HEK293 (cell line): ENCODE measurements at regions not wholly inside any gene's neighbourhood (a gene's known extent, or its start where the extent isn't known, plus 50 kb on each side); places are given as distances from the start of the nearest gene placed in this dataset.

Source experiments
- CTCF ChIA-PET: fragments of 350-600 bp; formaldehyde crosslinking; extraction: SDS; loops from one replicate; lab custom pipeline; 2021; ENCODE audit warnings: antibody characterized with exemption; lab: Yijun Ruan, JAX
- POLR2A ChIA-PET: fragments of 300-600 bp; formaldehyde crosslinking; extraction: SDS; loops from one replicate; lab custom pipeline; 2020; ENCODE audit warnings: antibody characterized with exemption, inconsistent platforms; lab: Yijun Ruan, JAX
- H3K27ac ChIP-seq: fragments of 200-500 bp; sonication (Bioruptor generic); 2 replicates; pipeline ENCODE4 v1.5.1; 2014; ENCODE audit warnings: low read depth, low read length, control low read depth, inconsistent platforms; ENCODE audit errors: extremely low read depth
- H3K36me3 ChIP-seq, 2 experiments: fragments of 200-500 bp in 1 of 2; sonication (Bioruptor generic) in 1 of 2; 1 replicate in 1 of 2; 2 replicates in 1 of 2; pipeline ENCODE4 v1.5.1; 2014 to 2017; ENCODE audit warnings: inconsistent platforms in 2 of 2, low read length in 2 of 2; ENCODE audit not compliant: control insufficient read depth in 2 of 2, insufficient read depth in 1 of 2
- H3K4me1 ChIP-seq: fragments of 200-500 bp; sonication (Bioruptor generic); 2 replicates; pipeline ENCODE4 v1.5.1; 2014; ENCODE audit warnings: mild to moderate bottlenecking, low read length, inconsistent platforms; ENCODE audit not compliant: control insufficient read depth, insufficient read depth
- H3K4me3 ChIP-seq: 2 replicates; pipeline ENCODE4 v1.5.1; 2011; ENCODE audit warnings: low read depth, mild to moderate bottlenecking, control low read depth, low read length, moderate library complexity
- H3K9me3 ChIP-seq: fragments of 200-500 bp; sonication (Bioruptor generic); 2 replicates; pipeline ENCODE4 v1.5.1; 2014; ENCODE audit warnings: low read depth, low read length, inconsistent platforms; ENCODE audit not compliant: control insufficient read depth, insufficient read depth
- HOXC10 ChIP-seq: sonication (generic); formaldehyde crosslinking; IDR thresholded peaks from 2 replicates; pipeline ENCODE4 v1.8.1; 2023; ENCODE audit warnings: mild to moderate bottlenecking, missing genetic modification reagents
- YY1 ChIP-seq: fragments of 450-650 bp; formaldehyde crosslinking; IDR thresholded peaks from 2 replicates; pipeline ENCODE4 v1.5.1; 2018; ENCODE audit warnings: missing biosample characterization, missing genetic modification characterization
- ZEB2 ChIP-seq: fragments of 450-650 bp; formaldehyde crosslinking; IDR thresholded peaks from 2 replicates; pipeline ENCODE4 v1.5.1; 2016; ENCODE audit warnings: missing biosample characterization, missing genetic modification characterization
- ZFHX2 ChIP-seq: fragments of 450-650 bp; formaldehyde crosslinking; conservative IDR thresholded peaks from 2 replicates; pipeline ENCODE4 v1.5.1; 2016; ENCODE audit warnings: missing biosample characterization, missing genetic modification characterization
- ZNF155 ChIP-seq: fragments of 450-650 bp; formaldehyde crosslinking; IDR thresholded peaks from 2 replicates; pipeline ENCODE4 v1.5.1; 2016; ENCODE audit warnings: missing biosample characterization, missing genetic modification characterization
- ZNF221 ChIP-seq: fragments of 450-650 bp; formaldehyde crosslinking; IDR thresholded peaks from 2 replicates; pipeline ENCODE4 v1.5.1; 2017; ENCODE audit warnings: missing biosample characterization, missing genetic modification characterization, borderline replicate concordance
- ZNF223 ChIP-seq: fragments of 450-650 bp; formaldehyde crosslinking; IDR thresholded peaks from 2 replicates; pipeline ENCODE4 v1.5.1; 2016; ENCODE audit warnings: missing biosample characterization, missing genetic modification characterization
- ZNF404 ChIP-seq: fragments of 450-650 bp; formaldehyde crosslinking; IDR thresholded peaks from 2 replicates; pipeline ENCODE4 v1.5.1; 2017; ENCODE audit warnings: missing biosample characterization, missing genetic modification characterization
- ZNF423 ChIP-seq: fragments of 450-650 bp; formaldehyde crosslinking; IDR thresholded peaks from 2 replicates; pipeline ENCODE4 v1.5.1; 2016; ENCODE audit warnings: missing biosample characterization, missing genetic modification characterization
- ZNF426 ChIP-seq: fragments of 450-650 bp; formaldehyde crosslinking; IDR thresholded peaks from 2 replicates; pipeline ENCODE4 v1.5.1; 2017; ENCODE audit warnings: missing biosample characterization, missing genetic modification characterization, mild to moderate bottlenecking, inconsistent platforms, moderate library complexity
- ZNF558 ChIP-seq: fragments of 450-650 bp; formaldehyde crosslinking; IDR thresholded peaks from 2 replicates; pipeline ENCODE4 v1.5.1; 2016; ENCODE audit warnings: missing biosample characterization, missing genetic modification characterization
- ZNF621 ChIP-seq: fragments of 450-650 bp; formaldehyde crosslinking; IDR thresholded peaks from 2 replicates; pipeline ENCODE4 v1.5.1; 2017; ENCODE audit warnings: missing biosample characterization, missing genetic modification characterization
- ZNF830 ChIP-seq: fragments of 450-650 bp; IDR thresholded peaks from 2 replicates; pipeline ENCODE4 v1.5.0; 2018; ENCODE audit warnings: missing biosample characterization, missing genetic modification characterization, low read depth, mild to moderate bottlenecking, moderate library complexity
- TF ChIP-seq, protein P1 (sequence below): fragments of 450-650 bp; formaldehyde crosslinking; IDR thresholded peaks from 2 replicates; pipeline ENCODE4 v1.5.1; 2016; ENCODE audit warnings: missing biosample characterization, missing genetic modification characterization
- TF ChIP-seq, protein P2 (sequence below): fragments of 450-650 bp; formaldehyde crosslinking; conservative IDR thresholded peaks from 2 replicates; pipeline ENCODE4 v1.5.1; 2016; ENCODE audit warnings: low read depth, missing biosample characterization, missing genetic modification characterization
- TF ChIP-seq, protein P3 (sequence below): fragments of 450-650 bp; formaldehyde crosslinking; conservative IDR thresholded peaks from 2 replicates; pipeline ENCODE4 v1.5.1; 2016; ENCODE audit warnings: low read depth, missing biosample characterization, missing genetic modification characterization
- TF ChIP-seq, protein P4 (sequence below): fragments of 450-650 bp; formaldehyde crosslinking; IDR thresholded peaks from 2 replicates; pipeline ENCODE4 v1.5.1; 2016; ENCODE audit warnings: missing biosample characterization, missing genetic modification characterization
- TF ChIP-seq, protein P5 (sequence below): IDR thresholded peaks from 2 replicates; pipeline ENCODE4 v1.6.1; 2011; ENCODE audit warnings: mild to moderate bottlenecking, low read depth, low read length, borderline replicate concordance

DNA sequence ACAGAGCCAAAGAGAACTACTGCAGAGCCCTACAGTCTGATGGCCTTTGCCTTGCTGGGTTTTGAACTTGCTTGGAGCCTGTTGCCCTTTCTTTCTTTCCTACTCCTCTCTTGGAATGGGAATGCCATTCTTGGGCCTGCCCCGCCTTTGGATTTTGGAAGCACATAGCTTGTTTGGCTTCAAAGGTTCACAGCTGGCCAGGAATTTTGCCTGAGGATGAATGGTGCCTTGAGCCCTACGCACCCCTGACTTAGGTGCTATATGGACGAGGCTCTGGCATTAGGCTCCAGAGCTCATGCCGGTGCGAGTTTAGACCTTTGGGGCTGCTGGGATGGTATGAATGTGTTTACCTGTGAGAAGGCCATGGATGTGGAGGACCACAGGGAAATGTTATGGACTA is 663.3 kb upstream of the HS6ST1 start (continued):
- TF ChIP-seq, protein P1, sequence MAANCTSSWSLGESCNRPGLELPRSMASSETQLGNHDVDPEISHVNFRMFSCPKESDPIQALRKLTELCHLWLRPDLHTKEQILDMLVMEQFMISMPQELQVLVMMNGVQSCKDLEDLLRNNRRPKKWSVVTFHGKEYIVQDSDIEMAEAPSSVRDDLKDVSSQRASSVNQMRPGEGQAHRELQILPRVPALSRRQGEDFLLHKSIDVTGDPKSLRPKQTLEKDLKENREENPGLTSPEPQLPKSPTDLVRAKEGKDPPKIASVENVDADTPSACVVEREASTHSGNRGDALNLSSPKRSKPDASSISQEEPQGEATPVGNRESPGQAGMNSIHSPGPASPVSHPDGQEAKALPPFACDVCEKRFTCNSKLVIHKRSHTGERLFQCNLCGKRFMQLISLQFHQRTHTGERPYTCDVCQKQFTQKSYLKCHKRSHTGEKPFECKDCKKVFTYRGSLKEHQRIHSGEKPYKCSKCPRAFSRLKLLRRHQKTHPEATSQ (tag by site-specific recombination): no peak
- TF ChIP-seq, protein P2, sequence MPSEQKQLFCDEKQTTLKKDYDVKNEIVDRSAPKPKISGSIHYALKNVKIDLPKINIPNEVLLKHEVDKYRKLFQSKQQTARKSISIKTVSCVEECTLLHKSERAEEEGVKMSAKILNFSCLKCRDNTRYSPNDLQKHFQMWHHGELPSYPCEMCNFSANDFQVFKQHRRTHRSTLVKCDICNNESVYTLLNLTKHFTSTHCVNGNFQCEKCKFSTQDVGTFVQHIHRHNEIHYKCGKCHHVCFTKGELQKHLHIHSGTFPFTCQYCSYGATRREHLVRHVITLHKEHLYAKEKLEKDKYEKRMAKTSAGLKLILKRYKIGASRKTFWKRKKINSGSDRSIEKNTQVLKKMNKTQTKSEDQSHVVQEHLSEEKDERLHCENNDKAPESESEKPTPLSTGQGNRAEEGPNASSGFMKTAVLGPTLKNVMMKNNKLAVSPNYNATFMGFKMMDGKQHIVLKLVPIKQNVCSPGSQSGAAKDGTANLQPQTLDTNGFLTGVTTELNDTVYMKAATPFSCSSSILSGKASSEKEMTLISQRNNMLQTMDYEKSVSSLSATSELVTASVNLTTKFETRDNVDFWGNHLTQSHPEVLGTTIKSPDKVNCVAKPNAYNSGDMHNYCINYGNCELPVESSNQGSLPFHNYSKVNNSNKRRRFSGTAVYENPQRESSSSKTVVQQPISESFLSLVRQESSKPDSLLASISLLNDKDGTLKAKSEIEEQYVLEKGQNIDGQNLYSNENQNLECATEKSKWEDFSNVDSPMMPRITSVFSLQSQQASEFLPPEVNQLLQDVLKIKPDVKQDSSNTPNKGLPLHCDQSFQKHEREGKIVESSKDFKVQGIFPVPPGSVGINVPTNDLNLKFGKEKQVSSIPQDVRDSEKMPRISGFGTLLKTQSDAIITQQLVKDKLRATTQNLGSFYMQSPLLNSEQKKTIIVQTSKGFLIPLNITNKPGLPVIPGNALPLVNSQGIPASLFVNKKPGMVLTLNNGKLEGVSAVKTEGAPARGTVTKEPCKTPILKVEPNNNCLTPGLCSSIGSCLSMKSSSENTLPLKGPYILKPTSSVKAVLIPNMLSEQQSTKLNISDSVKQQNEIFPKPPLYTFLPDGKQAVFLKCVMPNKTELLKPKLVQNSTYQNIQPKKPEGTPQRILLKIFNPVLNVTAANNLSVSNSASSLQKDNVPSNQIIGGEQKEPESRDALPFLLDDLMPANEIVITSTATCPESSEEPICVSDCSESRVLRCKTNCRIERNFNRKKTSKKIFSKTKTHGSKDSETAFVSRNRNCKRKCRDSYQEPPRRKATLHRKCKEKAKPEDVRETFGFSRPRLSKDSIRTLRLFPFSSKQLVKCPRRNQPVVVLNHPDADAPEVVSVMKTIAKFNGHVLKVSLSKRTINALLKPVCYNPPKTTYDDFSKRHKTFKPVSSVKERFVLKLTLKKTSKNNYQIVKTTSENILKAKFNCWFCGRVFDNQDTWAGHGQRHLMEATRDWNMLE (tag by site-specific recombination): no peak
- TF ChIP-seq ZNF426 (tag by site-specific recombination) (no peak), ZNF621 (tag by site-specific recombination) (no peak)

DNA sequence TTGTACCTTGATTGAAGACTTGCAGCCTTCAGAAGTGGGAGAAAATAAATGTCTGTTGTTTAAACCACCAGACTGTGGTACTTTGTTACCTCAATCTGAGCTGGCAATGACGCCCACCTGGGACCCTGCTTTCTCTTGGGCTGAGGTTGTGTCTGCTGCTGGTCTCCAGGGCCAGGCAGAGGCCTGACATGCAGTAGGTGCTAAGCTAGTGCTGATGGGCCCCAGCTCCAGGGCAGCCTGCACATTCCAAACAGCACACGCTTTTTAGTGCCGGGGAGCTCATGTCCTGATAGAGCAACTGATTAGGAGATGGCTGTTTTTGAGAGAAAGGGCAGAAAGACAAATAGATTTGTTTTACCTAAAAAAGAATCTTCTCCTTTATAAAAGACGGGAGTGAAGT is 664.0 kb upstream of the HS6ST1 start:
- Histone ChIP-seq H3K27ac (no peak overlapping the region), H3K9me3 (no peaks in the 10 kb centered on the region), H3K36me3 (no peaks in the 10 kb centered on the region), H3K4me1 (no peaks in the 10 kb centered on the region), H3K4me3 (no peak overlapping the region)
- POLR2A ChIA-PET: no interaction called here
- TF ChIP-seq, protein P3, sequence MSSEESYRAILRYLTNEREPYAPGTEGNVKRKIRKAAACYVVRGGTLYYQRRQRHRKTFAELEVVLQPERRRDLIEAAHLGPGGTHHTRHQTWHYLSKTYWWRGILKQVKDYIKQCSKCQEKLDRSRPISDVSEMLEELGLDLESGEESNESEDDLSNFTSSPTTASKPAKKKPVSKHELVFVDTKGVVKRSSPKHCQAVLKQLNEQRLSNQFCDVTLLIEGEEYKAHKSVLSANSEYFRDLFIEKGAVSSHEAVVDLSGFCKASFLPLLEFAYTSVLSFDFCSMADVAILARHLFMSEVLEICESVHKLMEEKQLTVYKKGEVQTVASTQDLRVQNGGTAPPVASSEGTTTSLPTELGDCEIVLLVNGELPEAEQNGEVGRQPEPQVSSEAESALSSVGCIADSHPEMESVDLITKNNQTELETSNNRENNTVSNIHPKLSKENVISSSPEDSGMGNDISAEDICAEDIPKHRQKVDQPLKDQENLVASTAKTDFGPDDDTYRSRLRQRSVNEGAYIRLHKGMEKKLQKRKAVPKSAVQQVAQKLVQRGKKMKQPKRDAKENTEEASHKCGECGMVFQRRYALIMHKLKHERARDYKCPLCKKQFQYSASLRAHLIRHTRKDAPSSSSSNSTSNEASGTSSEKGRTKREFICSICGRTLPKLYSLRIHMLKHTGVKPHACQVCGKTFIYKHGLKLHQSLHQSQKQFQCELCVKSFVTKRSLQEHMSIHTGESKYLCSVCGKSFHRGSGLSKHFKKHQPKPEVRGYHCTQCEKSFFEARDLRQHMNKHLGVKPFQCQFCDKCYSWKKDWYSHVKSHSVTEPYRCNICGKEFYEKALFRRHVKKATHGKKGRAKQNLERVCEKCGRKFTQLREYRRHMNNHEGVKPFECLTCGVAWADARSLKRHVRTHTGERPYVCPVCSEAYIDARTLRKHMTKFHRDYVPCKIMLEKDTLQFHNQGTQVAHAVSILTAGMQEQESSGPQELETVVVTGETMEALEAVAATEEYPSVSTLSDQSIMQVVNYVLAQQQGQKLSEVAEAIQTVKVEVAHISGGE (tag by site-specific recombination): no peak
- no peak for TF ChIP-seq ZNF404 (tag by site-specific recombination)
- no peak for TF ChIP-seq ZFHX2 (tag by site-specific recombination)
- TF ChIP-seq HOXC10 (CRISPR knock-in tag): no peak
- TF ChIP-seq YY1 (tag by site-specific recombination): no peak
- no peak for TF ChIP-seq ZNF423
- TF ChIP-seq, protein P4, sequence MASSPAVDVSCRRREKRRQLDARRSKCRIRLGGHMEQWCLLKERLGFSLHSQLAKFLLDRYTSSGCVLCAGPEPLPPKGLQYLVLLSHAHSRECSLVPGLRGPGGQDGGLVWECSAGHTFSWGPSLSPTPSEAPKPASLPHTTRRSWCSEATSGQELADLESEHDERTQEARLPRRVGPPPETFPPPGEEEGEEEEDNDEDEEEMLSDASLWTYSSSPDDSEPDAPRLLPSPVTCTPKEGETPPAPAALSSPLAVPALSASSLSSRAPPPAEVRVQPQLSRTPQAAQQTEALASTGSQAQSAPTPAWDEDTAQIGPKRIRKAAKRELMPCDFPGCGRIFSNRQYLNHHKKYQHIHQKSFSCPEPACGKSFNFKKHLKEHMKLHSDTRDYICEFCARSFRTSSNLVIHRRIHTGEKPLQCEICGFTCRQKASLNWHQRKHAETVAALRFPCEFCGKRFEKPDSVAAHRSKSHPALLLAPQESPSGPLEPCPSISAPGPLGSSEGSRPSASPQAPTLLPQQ (tag by site-specific recombination): no peak
- no peak for TF ChIP-seq ZNF221 (tag by site-specific recombination)
- TF ChIP-seq ZNF558 (tag by site-specific recombination): no peak
- no peak for TF ChIP-seq ZNF830
- no peak for TF ChIP-seq ZNF223 (tag by site-specific recombination)
- no peak for TF ChIP-seq ZNF155 (tag by site-specific recombination)
- TF ChIP-seq, protein P5, sequence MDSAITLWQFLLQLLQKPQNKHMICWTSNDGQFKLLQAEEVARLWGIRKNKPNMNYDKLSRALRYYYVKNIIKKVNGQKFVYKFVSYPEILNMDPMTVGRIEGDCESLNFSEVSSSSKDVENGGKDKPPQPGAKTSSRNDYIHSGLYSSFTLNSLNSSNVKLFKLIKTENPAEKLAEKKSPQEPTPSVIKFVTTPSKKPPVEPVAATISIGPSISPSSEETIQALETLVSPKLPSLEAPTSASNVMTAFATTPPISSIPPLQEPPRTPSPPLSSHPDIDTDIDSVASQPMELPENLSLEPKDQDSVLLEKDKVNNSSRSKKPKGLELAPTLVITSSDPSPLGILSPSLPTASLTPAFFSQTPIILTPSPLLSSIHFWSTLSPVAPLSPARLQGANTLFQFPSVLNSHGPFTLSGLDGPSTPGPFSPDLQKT: no peak
- TF ChIP-seq ZEB2 (tag by site-specific recombination): no peak
- CTCF ChIA-PET: no interaction called here
